Endodermal cell (in vitro differentiated cells): ENCODE measurements at regions not wholly inside any gene's neighbourhood (a gene's known extent, or its start where the extent isn't known, plus 50 kb on each side); places are given as distances from the start of the nearest gene placed in this dataset.

Source experiments
- DNase-seq: peaks from one replicate; pipeline ENCODE4 v3.0.0-alpha.2; 2017
- H3K27ac ChIP-seq: 2 replicates; pipeline ENCODE4 v1.5.1; 2013; ENCODE audit warnings: mild to moderate bottlenecking, low read depth, low read length, moderate library complexity
- H3K27me3 ChIP-seq: 2 replicates; pipeline ENCODE4 v1.6.1; 2013; ENCODE audit warnings: mild to moderate bottlenecking, low read length, moderate library complexity; ENCODE audit not compliant: insufficient read depth, control insufficient read depth, poor library complexity, severe bottlenecking
- H3K36me3 ChIP-seq: 2 replicates; pipeline ENCODE4 v1.7.0; 2013; ENCODE audit warnings: mild to moderate bottlenecking, low read length, moderate library complexity; ENCODE audit not compliant: control insufficient read depth, insufficient read depth
- H3K4me1 ChIP-seq: one replicate; pipeline ENCODE4 v1.7.0; 2013; ENCODE audit warnings: low read length; ENCODE audit not compliant: control insufficient read depth, insufficient read depth
- H3K4me3 ChIP-seq: 2 replicates; pipeline ENCODE4 v1.5.1; 2013; ENCODE audit warnings: mild to moderate bottlenecking, low read length, moderate library complexity
- H3K9ac ChIP-seq: 2 replicates; pipeline ENCODE4 v1.6.1; 2013; ENCODE audit warnings: mild to moderate bottlenecking, low read length, moderate library complexity; ENCODE audit not compliant: poor library complexity, severe bottlenecking; ENCODE audit errors: extremely low read depth
- H3K9me3 ChIP-seq: 2 replicates; pipeline ENCODE4 v1.6.1; 2013; ENCODE audit warnings: mild to moderate bottlenecking, low read length, moderate library complexity; ENCODE audit not compliant: control insufficient read depth
- H3K27ac Mint-ChIP-seq: 2 replicates; pipeline ENCODE4 v1.8.0; 2020; ENCODE audit warnings: mixed read lengths
- H3K27me3 Mint-ChIP-seq: 2 replicates; pipeline ENCODE4 v1.8.0; 2021; ENCODE audit warnings: mild to moderate bottlenecking, mixed read lengths; ENCODE audit not compliant: insufficient read depth
- H3K36me3 Mint-ChIP-seq: 2 replicates; pipeline ENCODE4 v1.8.0; 2020; ENCODE audit warnings: low read depth, mixed read lengths
- H3K4me1 Mint-ChIP-seq: 2 replicates; pipeline ENCODE4 v1.8.0; 2020; ENCODE audit warnings: mixed read lengths
- H3K4me3 Mint-ChIP-seq: 2 replicates; pipeline ENCODE4 v1.8.0; 2020; ENCODE audit warnings: mild to moderate bottlenecking, moderate library complexity, mixed read lengths
- H3K9me3 Mint-ChIP-seq: 2 replicates; pipeline ENCODE4 v1.8.0; 2020; ENCODE audit warnings: mild to moderate bottlenecking, mixed read lengths
- CTCF ChIP-seq: fragments of 200-600 bp; sonication (generic); conservative IDR thresholded peaks from 2 replicates; pipeline ENCODE4 v1.5.0; 2021; ENCODE audit warnings: antibody characterized with exemption, mild to moderate bottlenecking
- WGBS, 2 experiments: methylation state at CpG; one replicate each; pipeline versions ENCODE4 v1.1.5 to v1.1.7; 2013; ENCODE audit warnings: missing lambda C conversion rate in 2 of 2, mixed read lengths in 1 of 2; ENCODE audit not compliant: insufficient coverage in 1 of 2, insufficient read length in 1 of 2; 5-methylcytosine and 5-hydroxymethylcytosine counted together

- Mint-ChIP-seq H3K4me1 (peaks cover 10% of the 10 kb centered on the region), H3K27me3 (peaks cover 13% of the 10 kb centered on the region), H3K27ac (no peak overlapping the region), H3K9me3 (peaks cover 3% of the 10 kb centered on the region), H3K4me3 (no peak overlapping the region), H3K36me3 (no peaks in the 10 kb centered on the region)
- Histone ChIP-seq H3K4me1 (no peaks in the 10 kb centered on the region), H3K9me3 (no peaks in the 10 kb centered on the region), H3K36me3 (no peaks in the 10 kb centered on the region), H3K27me3 (peaks cover 9% of the 10 kb centered on the region), H3K4me3 (no peak overlapping the region), H3K9ac (no peak overlapping the region), H3K27ac (no peak overlapping the region)
- peak; percentile 16 for DNase-seq
- 65% methylated on average over 2 of the region's 2 CpGs; no CpG with 5 or more reads in 1 of the 2 experiments for WGBS, 2 experiments
- no peak for TF ChIP-seq CTCF
Measured at GRCh38 chr17:73694491-73694890, 50.2 kb upstream of the SDK2 start.

- Mint-ChIP-seq H3K9me3 (peaks cover 3% of the 10 kb centered on the region), H3K4me1 (peaks cover 10% of the 10 kb centered on the region), H3K4me3 (no peak overlapping the region), H3K27ac (no peak overlapping the region), H3K27me3 (peaks cover 10% of the 10 kb centered on the region), H3K36me3 (no peaks in the 10 kb centered on the region)
- peak; percentile 33 for DNase-seq
- no peak overlapping the region for H3K9ac ChIP-seq
- WGBS, 2 experiments, result 81 to 100% methylated on average over 1 to 2 of the region's 2 CpGs
- no peak overlapping the region for H3K4me3 ChIP-seq
- no peaks in the 10 kb centered on the region for H3K36me3 ChIP-seq
- H3K9me3 ChIP-seq, result no peaks in the 10 kb centered on the region
- peaks cover 9% of the 10 kb centered on the region for H3K27me3 ChIP-seq
- no peak for TF ChIP-seq CTCF
- no peak overlapping the region for H3K27ac ChIP-seq
- no peaks in the 10 kb centered on the region for H3K4me1 ChIP-seq
Measured at GRCh38 chr17:73695035-73695738, 50.9 kb upstream of the SDK2 start.

GRCh38 chr17:73696251-73696650 lies 52.0 kb upstream of the SDK2 start:
- H3K4me3 ChIP-seq, result no peak overlapping the region
- no peak overlapping the region for H3K9ac ChIP-seq
- peaks cover 9% of the 10 kb centered on the region for H3K27me3 ChIP-seq
- peaks cover 8% of the 10 kb centered on the region for H3K4me1 Mint-ChIP-seq
- DNase-seq, result peak; percentile 18
- no peaks in the 10 kb centered on the region for H3K36me3 Mint-ChIP-seq
- H3K4me3 Mint-ChIP-seq, result no peak overlapping the region
- H3K27ac ChIP-seq, result no peak overlapping the region
- no peak for TF ChIP-seq CTCF
- H3K27me3 Mint-ChIP-seq, result peaks cover 17% of the 10 kb centered on the region
- no peaks in the 10 kb centered on the region for H3K4me1 ChIP-seq
- peaks cover 3% of the 10 kb centered on the region for H3K9me3 Mint-ChIP-seq
- H3K36me3 ChIP-seq, result no peaks in the 10 kb centered on the region
- WGBS, 2 experiments, result 89 to 100% methylated on average over 2 to 3 of the region's 3 CpGs
- H3K27ac Mint-ChIP-seq, result no peak overlapping the region
- H3K9me3 ChIP-seq, result no peaks in the 10 kb centered on the region
